ENCODE measurements at regions not wholly inside any gene's neighbourhood (a gene's known extent, or its start where the extent isn't known, plus 50 kb on each side); places are given as distances from the start of the nearest gene placed in this dataset.

DNA sequence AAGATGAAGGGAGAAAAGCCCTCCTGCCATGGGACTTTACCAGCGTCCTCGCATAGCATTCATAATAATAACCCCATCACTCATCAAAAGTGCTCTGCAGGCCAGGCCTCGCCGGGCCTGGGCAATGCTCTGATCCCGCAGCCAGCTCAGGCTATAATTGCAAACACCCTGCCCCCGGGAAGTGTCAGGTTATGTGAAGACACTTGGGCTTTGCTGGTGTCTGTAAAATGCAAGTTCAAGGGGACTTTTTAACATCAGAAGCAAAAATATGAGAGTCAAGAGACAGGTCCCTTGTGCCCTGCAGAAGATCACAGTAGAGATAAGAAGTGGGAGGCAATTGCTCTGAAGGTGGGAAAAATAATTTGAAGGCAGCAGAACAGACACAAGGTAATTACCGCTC is 381.0 kb downstream of the MAFB start:
- TF ChIP-seq POLR2A (IDR thresholded peaks at IDR 0.05; ENCODE audit: low read length) (no peak), GATA1 (IDR thresholded peaks at IDR 0.05; ENCODE audit: low read depth, low read length) (no peak)
